GM19023 (cell line): ENCODE measurements at regions not wholly inside any gene's neighbourhood (a gene's known extent, or its start where the extent isn't known, plus 50 kb on each side); places are given as distances from the start of the nearest gene placed in this dataset.
"Not testable (repeated sequence)": the region's sequence is repeated elsewhere in the genome, so short reads cannot be mapped to it uniquely, and the experiment has no call there.

Experiments
- ATAC-seq: cut with Tn5 transposase; IDR thresholded peaks from one replicate; pipeline ENCODE4 v1.9.1; 2021; ENCODE audit warnings: mild to moderate bottlenecking, moderate library complexity; ENCODE audit not compliant: unreplicated experiment

- ATAC-seq: not testable (repeated sequence)
These were observed 293.0 kb upstream of the NOTCH2NLA start for GRCh38 chr1:146521804-146522203.

GRCh38 chr1:146513754-146514153 lies 284.9 kb upstream of the NOTCH2NLA start:
- ATAC-seq: not testable (repeated sequence)

DNA sequence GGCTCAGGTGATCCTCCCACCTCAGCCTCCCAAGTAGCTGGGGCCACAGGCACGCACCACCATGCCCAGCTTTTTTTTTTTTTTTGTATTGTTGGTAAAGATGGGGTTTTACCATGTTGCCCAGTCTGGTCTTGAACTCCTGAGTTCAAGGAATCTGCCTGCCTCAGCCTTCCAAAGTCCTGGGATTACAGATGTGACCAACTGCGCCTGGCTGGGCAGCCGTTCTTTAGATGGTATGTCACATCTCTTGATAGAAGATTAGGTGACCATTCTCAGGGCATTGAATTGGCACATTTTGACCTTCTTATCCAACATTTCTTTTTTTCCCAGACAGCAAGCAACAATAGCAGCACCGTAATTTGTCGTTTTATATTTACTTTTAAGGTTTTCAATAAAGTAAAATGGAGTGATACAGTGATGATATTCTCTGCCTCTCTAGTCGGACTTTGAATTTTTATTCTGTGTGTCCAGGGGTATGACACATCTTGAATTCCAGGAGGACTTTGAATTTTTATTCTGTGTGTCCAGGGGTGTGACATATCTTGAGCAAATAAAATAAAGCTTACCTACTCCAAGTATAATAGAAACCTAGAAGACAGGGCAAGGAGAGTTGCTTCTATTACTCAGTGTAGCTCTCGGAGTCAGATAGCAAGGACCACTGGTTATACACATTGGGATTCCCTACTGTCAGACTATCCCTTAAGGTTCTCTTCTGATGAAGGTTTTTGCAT lies 282.4 kb upstream of the NOTCH2NLA start:
- not testable (repeated sequence) for ATAC-seq

DNA sequence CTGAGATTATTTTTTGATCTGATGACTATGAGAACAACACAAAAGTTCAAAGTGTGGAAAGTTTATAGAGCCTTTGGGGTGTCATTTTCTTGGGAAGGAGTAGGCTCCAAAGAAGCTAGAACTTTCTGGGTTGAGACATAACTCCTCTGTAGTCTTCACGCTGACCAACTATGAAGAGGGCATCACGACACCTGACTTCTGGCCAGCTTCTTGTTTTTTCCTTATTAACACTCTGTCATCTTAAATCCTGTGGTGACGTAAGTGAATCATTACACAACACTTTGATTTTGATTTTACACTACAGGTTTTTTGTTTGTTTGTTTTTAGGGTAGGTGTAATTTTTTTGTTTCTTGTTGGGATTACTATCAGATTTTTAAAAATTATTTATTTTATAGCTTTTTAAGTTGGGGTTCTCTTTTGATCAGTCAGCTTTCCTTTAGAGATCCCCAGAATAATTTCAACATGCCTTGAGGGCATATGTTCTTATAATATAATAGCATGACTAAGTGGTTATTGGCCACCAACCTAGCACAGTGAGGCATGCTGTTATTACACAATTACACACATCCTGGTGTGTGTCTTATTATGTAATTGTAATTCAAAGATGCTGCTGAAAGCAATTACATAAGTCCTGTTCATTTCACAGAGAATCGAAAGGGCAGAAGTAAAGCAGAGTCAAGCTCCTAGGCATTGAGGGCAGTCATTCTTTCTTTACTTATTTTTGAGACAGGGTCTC lies 281.6 kb upstream of the NOTCH2NLA start:
- ATAC-seq: not testable (repeated sequence)

DNA sequence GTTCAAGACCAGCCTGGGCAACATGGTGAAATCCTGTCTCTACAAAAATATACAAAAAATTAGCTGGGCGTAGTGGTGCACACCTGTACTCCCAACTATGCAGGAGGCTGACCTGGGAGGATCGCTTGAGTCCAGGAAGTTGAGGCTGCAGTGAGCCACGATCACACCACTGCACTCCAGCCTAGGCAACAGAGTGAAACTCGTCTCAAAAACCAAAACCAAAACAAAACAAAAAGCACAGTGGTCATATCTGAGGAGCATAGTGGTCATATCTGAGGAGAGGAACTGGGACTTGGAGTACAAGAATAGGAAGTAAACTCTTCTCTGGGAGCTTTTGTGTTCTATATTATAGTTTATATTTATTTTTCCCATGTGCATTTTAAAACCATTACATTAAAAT lies 275.3 kb upstream of the NOTCH2NLA start:
- ATAC-seq: not testable (repeated sequence)

DNA sequence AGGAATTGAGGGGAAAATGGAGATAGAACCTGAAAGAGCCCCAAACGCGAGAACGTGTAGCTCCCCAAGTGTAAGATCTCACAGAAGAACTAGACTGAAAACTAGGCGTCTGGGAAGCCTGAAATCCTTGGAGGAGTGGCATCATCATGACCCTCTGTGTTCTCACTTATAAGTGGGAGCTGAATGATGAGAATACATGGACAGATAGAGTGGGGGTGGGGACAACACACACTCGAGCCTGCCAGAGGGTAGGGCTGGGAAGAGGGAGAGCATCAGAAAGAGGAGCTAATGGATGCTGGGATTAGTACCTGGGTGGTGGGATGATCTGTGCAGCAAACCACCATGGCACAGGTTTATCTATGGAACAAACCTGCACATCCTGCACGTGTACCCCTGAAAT lies 258.7 kb upstream of the NOTCH2NLA start:
- not testable (repeated sequence) for ATAC-seq

DNA sequence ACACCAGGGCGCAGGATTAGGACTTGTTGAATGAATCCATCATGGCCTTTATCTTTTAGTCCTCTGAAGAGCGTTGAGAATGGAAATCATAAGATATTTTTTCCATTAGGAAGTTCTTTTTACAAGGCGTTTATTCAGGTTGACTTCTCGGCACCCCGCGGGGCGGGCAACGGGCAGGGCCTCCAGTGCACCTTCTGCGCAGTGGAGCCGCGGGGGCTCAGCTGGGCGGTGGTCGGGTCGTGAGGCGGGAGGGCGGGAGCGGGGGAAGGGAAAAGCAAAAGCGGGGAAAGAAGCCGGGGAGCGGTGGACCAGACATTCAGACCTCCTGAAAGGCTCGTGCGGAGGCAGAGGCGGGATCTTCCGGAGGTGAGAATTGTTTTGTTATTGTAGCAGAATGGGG lies 258.3 kb upstream of the NOTCH2NLA start:
- not testable (repeated sequence) for ATAC-seq

GRCh38 chr1:146486300-146487014 lies 257.6 kb upstream of the NOTCH2NLA start:
- ATAC-seq: not testable (repeated sequence)

DNA sequence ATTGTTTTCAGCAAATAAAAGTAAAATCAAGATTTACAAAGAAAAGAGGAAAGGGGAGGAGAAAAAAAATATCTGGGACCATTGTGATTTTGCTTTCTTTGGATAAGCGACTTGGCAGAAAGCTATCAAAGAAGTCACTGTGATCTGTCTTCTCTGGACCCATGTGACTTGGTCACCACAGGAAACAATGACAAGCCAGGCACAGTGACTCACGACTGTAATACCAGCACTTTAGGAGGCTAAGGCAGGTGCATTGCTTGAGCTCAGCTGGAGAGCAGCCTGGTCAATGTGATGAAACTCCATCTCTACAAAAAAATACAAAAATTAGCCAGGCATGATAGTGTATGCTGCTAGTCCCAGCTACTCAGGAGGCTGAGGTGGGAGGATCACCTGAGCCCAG lies 255.4 kb upstream of the NOTCH2NLA start:
- ATAC-seq: not testable (repeated sequence)

DNA sequence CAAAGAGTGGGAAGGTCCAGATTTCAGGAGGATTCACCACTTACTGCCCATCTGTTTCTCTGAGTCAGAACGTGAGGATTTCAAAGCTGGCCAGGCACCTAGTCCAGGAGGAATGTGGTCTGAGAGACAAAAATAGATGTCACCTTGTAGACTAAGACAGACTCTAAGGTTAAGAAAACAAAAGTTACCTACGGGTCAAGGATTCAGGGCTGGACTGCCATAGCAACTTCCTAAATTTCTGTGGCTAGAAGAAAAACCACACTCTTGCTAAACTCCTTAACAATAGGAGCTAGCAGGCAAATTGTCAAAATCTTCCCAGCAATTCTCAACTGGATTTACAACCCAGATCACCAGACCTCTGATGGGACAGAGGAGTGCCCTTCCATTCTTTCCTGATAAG lies 250.4 kb upstream of the NOTCH2NLA start:
- not testable (repeated sequence) for ATAC-seq

- not testable (repeated sequence) for ATAC-seq
These were observed 249.4 kb upstream of the NOTCH2NLA start for GRCh38 chr1:146478125-146478720.

GRCh38 chr1:146475086-146475485 lies 246.3 kb upstream of the NOTCH2NLA start:
- ATAC-seq: not testable (repeated sequence)

- ATAC-seq: not testable (repeated sequence)
These were observed 245.4 kb upstream of the NOTCH2NLA start for GRCh38 chr1:146474216-146474615.

- ATAC-seq: peak; percentile 85
These were observed 243.5 kb upstream of the NOTCH2NLA start for GRCh38 chr1:146472192-146472861.

DNA sequence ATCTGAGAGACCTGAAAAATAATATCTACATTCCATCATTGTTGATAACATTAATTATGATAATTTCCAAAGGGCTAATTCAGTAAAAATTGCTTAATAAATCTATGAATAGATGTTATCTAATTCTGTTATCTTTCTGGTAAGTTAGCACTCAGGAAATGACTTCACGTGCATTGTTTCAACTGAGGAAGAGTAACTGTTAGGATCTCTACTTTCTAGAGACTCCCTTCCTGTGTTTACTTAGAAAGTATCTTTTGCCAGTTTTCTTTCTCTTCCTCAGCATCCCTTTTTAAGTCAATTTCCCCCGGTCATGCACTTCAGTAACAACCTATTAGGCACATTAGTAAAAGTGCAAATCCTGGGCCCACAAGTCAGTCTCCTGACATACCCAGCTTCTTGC lies 231.1 kb upstream of the NOTCH2NLA start:
- ATAC-seq: not testable (repeated sequence)

DNA sequence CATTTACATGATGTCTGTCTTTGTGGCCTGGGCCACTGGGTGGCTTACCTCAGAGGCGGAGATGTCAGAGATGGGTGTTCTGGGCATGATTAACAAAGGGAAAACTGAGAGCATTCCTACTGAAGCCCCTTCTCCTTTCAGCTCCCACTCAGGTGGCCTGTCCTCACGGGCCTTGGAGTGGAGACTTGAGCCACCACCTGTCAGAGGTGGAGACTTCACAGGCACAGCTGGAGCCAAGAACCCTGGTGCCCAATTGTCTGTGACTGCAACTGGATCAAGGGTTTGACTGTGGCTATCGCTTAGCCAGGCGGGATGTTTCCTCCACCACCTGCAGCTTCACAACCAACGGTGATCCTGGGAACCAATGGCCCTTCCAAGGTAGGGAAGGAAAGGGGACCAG lies 230.5 kb upstream of the NOTCH2NLA start:
- ATAC-seq: not testable (repeated sequence)

DNA sequence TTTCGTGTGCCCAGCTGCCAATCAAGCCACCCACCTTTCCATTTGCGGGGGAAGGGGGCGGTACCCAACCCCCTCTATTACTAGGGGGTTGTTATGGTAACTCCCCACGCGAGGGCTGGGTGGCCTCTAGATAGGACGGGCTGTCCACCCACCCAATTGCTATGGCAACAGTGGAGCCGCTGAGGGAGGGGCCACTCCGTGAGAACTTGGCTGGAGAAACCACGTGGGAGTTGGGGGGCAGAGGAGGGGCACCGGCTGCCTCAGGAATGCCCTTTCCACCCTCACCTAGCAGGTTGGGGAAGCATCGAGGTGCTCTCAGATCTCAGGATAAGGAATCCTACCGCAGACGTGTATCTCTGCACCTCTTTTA lies 220.0 kb upstream of the NOTCH2NLA start:
- not testable (repeated sequence) for ATAC-seq

GRCh38 chr1:146448212-146448876 lies 219.5 kb upstream of the NOTCH2NLA start:
- ATAC-seq: not testable (repeated sequence)

- ATAC-seq: not testable (repeated sequence)
These were observed 215.0 kb upstream of the NOTCH2NLA start for GRCh38 chr1:146443871-146444222.
